ENCODE measurements at regions not wholly inside any gene's neighbourhood (a gene's known extent, or its start where the extent isn't known, plus 50 kb on each side); places are given as distances from the start of the nearest gene placed in this dataset.

DNA sequence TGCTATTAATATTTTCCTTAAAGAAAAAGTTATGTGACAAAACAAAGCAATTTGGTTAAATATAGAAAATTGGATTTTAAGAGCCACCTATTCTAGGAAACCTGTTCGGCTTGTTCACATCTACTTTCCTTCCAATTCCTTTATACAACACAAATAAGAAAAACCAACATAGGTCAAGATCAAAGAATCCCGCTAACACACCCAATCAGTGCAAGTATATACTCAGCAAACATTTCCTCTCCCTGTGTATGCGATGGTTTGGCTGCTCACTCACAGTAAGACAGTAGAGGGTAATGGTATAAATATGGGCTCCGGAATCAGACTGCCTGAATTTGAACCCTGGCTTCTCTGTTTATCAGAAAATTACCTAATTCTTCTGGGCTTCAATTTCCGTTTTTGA is 757.5 kb upstream of the ZNF608 start:
- TF ChIP-seq, protein P1, sequence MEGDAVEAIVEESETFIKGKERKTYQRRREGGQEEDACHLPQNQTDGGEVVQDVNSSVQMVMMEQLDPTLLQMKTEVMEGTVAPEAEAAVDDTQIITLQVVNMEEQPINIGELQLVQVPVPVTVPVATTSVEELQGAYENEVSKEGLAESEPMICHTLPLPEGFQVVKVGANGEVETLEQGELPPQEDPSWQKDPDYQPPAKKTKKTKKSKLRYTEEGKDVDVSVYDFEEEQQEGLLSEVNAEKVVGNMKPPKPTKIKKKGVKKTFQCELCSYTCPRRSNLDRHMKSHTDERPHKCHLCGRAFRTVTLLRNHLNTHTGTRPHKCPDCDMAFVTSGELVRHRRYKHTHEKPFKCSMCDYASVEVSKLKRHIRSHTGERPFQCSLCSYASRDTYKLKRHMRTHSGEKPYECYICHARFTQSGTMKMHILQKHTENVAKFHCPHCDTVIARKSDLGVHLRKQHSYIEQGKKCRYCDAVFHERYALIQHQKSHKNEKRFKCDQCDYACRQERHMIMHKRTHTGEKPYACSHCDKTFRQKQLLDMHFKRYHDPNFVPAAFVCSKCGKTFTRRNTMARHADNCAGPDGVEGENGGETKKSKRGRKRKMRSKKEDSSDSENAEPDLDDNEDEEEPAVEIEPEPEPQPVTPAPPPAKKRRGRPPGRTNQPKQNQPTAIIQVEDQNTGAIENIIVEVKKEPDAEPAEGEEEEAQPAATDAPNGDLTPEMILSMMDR (IDR thresholded peaks at IDR 0.05) = no peak
- TF ChIP-seq POLR2A (IDR thresholded peaks at IDR 0.05) = no peak
